ENCODE measurements at regions not wholly inside any gene's neighbourhood (a gene's known extent, or its start where the extent isn't known, plus 50 kb on each side); places are given as distances from the start of the nearest gene placed in this dataset.

DNA sequence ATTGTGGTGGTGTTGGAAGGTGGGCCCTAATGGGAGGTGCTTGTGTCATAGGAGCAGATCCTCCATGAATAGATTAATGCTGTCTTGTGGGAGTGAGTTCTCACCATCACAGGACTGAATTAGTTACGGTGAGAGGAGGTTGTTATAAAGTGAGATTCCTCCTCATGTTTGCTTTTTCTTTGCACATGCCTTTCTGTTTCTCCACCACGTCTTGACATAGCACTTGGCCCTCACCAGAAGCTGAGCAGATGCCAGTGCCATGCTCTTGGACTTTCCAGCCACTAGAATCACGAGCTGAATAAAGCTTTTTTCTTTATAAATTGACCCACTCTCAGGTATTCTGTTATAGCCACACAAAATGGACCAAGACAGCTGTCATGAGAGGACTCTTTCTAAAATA lies 194.8 kb downstream of the PTPRU start:
- Histone ChIP-seq H3K36me3 (ENCODE audit: control insufficient read depth in 1 of 2, insufficient read depth in 2 of 2, low read length in 2 of 2) (no peaks in the 10 kb centered on the region), H3K27ac (ENCODE audit: low read length) (no peak overlapping the region), H3K9me3 (ENCODE audit: control insufficient read depth in 1 of 2, low read length in 2 of 2) (peaks cover 6 to 10% of the 10 kb centered on the region in 2 donors), H3K4me1 (ENCODE audit: control insufficient read depth in 1 of 2, insufficient read depth in 2 of 2, low read length in 2 of 2) (no peaks in the 10 kb centered on the region), H3K27me3 (ENCODE audit: low read depth, low read length) (no peaks in the 10 kb centered on the region), H3K4me3 (ENCODE audit: low read depth in 1 of 2, low read length in 2 of 2) (no peak overlapping the region)

DNA sequence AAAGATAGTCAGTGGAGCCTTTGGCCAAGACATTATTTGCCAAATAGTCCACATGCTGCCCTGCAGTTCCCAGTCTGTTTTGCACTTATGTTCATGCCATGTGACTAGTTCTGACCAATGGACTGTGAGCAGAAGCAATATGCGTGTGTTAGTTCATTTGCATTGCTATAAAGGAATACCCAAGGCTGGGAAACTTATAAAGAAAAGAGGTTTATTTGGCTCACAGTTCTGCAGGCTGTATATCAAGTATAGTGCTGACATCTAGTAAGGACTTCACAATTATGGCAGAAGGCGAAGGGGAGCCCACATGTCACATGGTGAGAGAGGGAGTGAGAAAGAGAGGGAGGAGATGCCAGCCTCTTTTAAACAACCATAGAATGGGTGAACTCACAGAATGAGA lies 193.3 kb downstream of the PTPRU start:
- H3K27me3 ChIP-seq (ENCODE audit: low read depth, low read length): no peaks in the 10 kb centered on the region
- no peaks in the 10 kb centered on the region for H3K36me3 ChIP-seq (ENCODE audit: control insufficient read depth in 1 of 2, insufficient read depth in 2 of 2, low read length in 2 of 2)
- H3K4me1 ChIP-seq (ENCODE audit: control insufficient read depth in 1 of 2, insufficient read depth in 2 of 2, low read length in 2 of 2): no peaks in the 10 kb centered on the region
- H3K9me3 ChIP-seq (ENCODE audit: control insufficient read depth in 1 of 2, low read length in 2 of 2): peaks cover 6 to 10% of the 10 kb centered on the region in 2 donors
- H3K4me3 ChIP-seq (ENCODE audit: low read depth in 1 of 2, low read length in 2 of 2): no peak overlapping the region
- H3K27ac ChIP-seq (ENCODE audit: low read length): no peak overlapping the region

DNA sequence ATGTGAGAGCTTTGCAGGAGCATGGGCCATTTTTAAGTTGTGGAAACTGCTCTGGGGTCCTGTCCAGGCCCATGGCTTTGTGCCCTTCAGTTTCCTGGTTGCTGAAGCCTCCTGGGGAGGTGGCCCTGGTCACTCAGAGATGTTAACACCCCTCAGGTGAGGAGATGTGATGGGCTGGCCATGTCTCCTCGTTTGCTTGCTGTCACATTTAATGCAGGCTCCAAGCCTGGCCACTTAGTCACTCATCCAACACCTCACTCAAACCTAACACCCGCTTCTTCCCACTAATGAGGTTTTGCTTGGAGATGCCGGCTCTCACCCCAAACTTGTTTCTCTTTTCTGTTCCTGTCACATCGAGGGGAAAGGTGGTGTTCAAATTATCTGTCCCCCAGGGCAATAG lies 192.7 kb downstream of the PTPRU start:
- Histone ChIP-seq H3K27me3 (ENCODE audit: low read depth, low read length) (no peaks in the 10 kb centered on the region), H3K36me3 (ENCODE audit: control insufficient read depth in 1 of 2, insufficient read depth in 2 of 2, low read length in 2 of 2) (no peaks in the 10 kb centered on the region), H3K4me3 (ENCODE audit: low read depth in 1 of 2, low read length in 2 of 2) (no peak overlapping the region), H3K4me1 (ENCODE audit: control insufficient read depth in 1 of 2, insufficient read depth in 2 of 2, low read length in 2 of 2) (no peaks in the 10 kb centered on the region), H3K9me3 (ENCODE audit: control insufficient read depth in 1 of 2, low read length in 2 of 2) (peaks cover 6 to 10% of the 10 kb centered on the region in 2 donors), H3K27ac (ENCODE audit: low read length) (no peak overlapping the region)

DNA sequence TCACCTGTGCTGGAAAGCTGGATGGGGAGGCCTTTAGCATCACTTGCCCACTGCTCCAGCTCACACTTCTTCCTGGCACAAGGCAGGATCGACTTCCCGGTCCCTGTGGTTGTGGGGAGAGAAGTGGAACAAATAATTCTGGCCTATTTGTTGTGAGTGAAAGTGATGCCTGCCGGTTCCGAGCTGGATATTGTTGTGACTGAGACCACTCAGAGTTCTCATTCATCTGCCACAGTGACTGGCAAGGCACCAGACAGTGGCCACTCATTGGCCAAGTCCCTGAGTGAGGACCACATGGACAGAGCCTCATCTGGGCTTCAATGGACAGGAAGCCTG lies 191.9 kb downstream of the PTPRU start:
- no peaks in the 10 kb centered on the region for H3K27me3 ChIP-seq (ENCODE audit: low read depth, low read length)
- H3K4me1 ChIP-seq (ENCODE audit: control insufficient read depth in 1 of 2, insufficient read depth in 2 of 2, low read length in 2 of 2): no peaks in the 10 kb centered on the region
- H3K9me3 ChIP-seq (ENCODE audit: control insufficient read depth in 1 of 2, low read length in 2 of 2): peaks cover 6 to 10% of the 10 kb centered on the region in 2 donors
- no peak overlapping the region for H3K4me3 ChIP-seq (ENCODE audit: low read depth in 1 of 2, low read length in 2 of 2)
- no peaks in the 10 kb centered on the region for H3K36me3 ChIP-seq (ENCODE audit: control insufficient read depth in 1 of 2, insufficient read depth in 2 of 2, low read length in 2 of 2)
- H3K27ac ChIP-seq (ENCODE audit: low read length): no peak overlapping the region

DNA sequence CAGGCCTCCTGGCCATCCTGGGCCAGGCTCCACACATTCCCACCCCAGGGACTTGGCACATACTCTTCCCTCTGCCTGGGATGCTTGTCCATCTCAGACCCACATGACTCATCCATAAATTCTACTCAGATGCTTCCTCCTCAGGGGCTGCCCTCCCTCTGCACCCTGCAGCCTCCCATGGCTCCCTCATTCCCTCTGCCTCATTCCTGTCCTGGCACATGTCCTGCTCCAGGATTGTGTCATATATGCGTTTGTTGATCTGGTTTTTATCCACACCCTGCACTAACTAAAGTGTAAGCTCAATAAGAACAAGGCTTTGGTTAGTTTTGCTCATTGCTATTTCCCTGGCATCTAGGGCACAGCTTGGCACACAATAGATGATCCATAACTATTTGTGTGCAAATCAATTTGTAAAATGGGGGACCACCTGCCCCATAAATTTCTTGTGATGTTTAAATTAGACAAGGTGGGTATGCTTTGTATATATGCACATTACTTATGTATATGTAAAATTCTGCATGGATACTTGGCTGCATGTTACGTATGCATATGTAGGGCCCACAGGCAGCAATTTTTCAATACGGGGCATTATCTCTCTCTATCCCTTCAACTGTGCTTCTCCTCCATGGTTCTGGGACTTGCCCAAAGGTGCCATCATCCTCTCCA lies 191.4 kb downstream of the PTPRU start:
- H3K9me3 ChIP-seq (ENCODE audit: control insufficient read depth in 1 of 2, low read length in 2 of 2): peaks cover 6 to 10% of the 10 kb centered on the region in 2 donors
- H3K27me3 ChIP-seq (ENCODE audit: low read depth, low read length): no peaks in the 10 kb centered on the region
- H3K27ac ChIP-seq (ENCODE audit: low read length): no peak overlapping the region
- H3K4me3 ChIP-seq (ENCODE audit: low read depth in 1 of 2, low read length in 2 of 2): no peak overlapping the region
- no peaks in the 10 kb centered on the region for H3K36me3 ChIP-seq (ENCODE audit: control insufficient read depth in 1 of 2, insufficient read depth in 2 of 2, low read length in 2 of 2)
- H3K4me1 ChIP-seq (ENCODE audit: control insufficient read depth in 1 of 2, insufficient read depth in 2 of 2, low read length in 2 of 2): no peaks in the 10 kb centered on the region

DNA sequence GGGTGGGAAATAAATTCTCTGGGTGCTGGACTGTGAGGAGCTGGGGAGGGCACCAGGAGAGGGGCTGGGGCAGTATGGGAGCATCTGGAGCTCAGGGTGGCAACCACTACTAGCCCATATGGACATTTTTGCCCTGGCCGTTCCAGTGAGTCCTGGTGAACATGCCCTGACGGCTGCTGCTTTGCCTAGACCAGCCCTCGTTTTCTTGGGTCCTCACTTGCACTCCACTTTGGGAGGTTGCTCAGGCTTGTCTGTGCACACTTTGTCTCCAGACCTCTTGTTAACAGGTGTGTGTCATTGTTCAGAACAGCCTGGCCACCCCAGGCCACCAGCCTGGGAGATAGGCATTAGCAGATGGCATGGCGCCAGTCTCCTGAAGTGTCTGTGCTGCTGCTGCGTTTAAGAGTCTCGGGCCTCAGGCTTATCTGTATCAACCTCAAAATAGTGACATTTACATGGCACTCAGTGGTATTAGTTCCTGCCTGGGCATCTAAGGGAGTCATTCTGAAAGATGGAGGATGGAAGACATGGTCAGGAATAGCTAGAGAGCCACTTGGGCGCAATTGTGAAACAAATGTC lies 190.5 kb downstream of the PTPRU start:
- peaks cover 6 to 10% of the 10 kb centered on the region in 2 donors for H3K9me3 ChIP-seq (ENCODE audit: control insufficient read depth in 1 of 2, low read length in 2 of 2)
- no peak overlapping the region for H3K27ac ChIP-seq (ENCODE audit: low read length)
- H3K36me3 ChIP-seq (ENCODE audit: control insufficient read depth in 1 of 2, insufficient read depth in 2 of 2, low read length in 2 of 2): no peaks in the 10 kb centered on the region
- no peak overlapping the region for H3K4me3 ChIP-seq (ENCODE audit: low read depth in 1 of 2, low read length in 2 of 2)
- no peaks in the 10 kb centered on the region for H3K4me1 ChIP-seq (ENCODE audit: control insufficient read depth in 1 of 2, insufficient read depth in 2 of 2, low read length in 2 of 2)
- no peaks in the 10 kb centered on the region for H3K27me3 ChIP-seq (ENCODE audit: low read depth, low read length)

DNA sequence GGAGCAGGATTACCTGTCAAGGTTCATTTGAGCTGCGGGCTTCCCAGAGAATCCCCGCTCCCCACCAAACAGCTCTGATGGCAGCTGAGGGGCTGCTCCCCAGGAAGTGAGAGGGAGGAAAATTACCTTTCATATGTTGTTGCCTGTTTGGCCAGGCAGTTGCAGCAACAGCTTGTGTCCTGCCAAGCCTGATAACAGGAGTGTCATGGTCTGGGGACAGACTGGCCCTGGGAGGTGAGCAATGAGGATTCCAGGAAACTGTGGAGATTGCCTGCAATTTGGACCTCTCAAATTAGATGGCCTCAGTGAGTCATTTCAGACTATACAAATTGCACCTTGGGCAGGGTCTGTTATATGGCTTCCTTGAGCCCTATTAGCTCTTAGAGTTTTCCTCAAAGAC lies 189.3 kb downstream of the PTPRU start:
- no peak overlapping the region for H3K27ac ChIP-seq (ENCODE audit: low read length)
- H3K4me3 ChIP-seq (ENCODE audit: low read depth in 1 of 2, low read length in 2 of 2): no peak overlapping the region
- no peaks in the 10 kb centered on the region for H3K27me3 ChIP-seq (ENCODE audit: low read depth, low read length)
- no peaks in the 10 kb centered on the region for H3K36me3 ChIP-seq (ENCODE audit: control insufficient read depth in 1 of 2, insufficient read depth in 2 of 2, low read length in 2 of 2)
- no peaks in the 10 kb centered on the region for H3K4me1 ChIP-seq (ENCODE audit: control insufficient read depth in 1 of 2, insufficient read depth in 2 of 2, low read length in 2 of 2)
- peaks cover 2 to 10% of the 10 kb centered on the region in 2 donors for H3K9me3 ChIP-seq (ENCODE audit: control insufficient read depth in 1 of 2, low read length in 2 of 2)

DNA sequence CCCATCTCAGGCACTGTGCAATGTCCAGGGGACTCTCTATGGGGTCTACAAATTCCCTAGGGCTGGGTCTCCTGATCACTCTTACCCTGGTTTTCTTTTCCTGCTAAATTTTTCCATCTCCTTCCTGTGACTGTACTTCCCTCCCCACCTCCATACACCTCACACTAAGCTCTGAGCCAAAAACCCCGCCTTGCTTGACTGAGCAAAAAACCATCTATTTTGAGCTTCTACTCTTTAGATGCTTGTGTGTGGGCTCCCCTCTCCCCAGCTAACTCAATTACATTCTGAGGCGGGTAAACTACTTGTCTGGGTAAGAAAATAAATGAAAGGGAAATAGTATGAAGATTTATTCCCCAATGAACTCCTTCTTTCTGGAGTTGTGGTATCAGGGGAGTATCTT lies 187.9 kb downstream of the PTPRU start:
- Histone ChIP-seq H3K27me3 (ENCODE audit: low read depth, low read length) (no peaks in the 10 kb centered on the region), H3K4me3 (ENCODE audit: low read depth in 1 of 2, low read length in 2 of 2) (no peak overlapping the region), H3K9me3 (ENCODE audit: control insufficient read depth in 1 of 2, low read length in 2 of 2) (peaks cover 0 to 6% of the 10 kb centered on the region in 2 donors), H3K36me3 (ENCODE audit: control insufficient read depth in 1 of 2, insufficient read depth in 2 of 2, low read length in 2 of 2) (no peaks in the 10 kb centered on the region), H3K27ac (ENCODE audit: low read length) (no peak overlapping the region), H3K4me1 (ENCODE audit: control insufficient read depth in 1 of 2, insufficient read depth in 2 of 2, low read length in 2 of 2) (no peaks in the 10 kb centered on the region)

DNA sequence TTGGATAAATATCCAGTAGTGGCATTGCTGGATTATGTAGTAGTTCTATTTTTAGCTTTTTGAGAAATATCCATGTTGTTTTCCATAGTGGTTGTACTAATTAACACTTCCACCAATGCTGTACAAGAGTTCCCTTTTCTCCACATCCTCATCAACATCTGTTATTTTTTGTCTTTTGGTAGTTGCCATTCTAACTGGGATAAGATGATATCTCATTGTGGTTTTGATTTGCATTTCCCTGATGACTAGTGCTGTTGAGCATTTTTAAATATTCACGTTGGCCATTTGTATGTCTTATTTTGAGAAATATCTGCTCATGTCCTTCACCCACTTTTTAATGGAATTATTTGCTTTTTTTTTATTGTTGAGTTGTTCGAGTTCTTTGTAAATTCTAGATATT lies 183.9 kb downstream of the PTPRU start:
- Histone ChIP-seq H3K9me3 (ENCODE audit: control insufficient read depth in 1 of 2, low read length in 2 of 2) (peaks cover 0 to 6% of the 10 kb centered on the region in 2 donors), H3K36me3 (ENCODE audit: control insufficient read depth in 1 of 2, insufficient read depth in 2 of 2, low read length in 2 of 2) (no peaks in the 10 kb centered on the region)

DNA sequence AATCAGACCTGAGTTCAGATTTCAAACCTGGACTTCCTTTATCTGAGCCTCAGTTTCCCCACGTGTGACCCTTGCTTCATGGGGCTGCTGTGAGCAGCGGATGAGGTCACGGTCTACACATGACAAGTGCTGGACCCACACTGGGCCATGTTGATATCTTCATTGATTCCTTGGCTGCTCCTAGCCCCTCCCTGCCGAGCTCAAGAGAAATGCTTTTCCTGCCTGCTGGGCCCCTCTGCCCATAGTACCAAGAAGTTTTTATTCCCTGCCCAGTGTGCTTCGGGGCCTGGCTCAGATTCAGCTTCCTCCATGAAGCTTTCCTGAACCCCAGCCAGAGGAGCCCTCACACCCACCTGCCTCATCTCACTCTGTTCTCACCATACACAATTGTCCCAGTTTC lies 181.6 kb downstream of the PTPRU start:
- H3K4me1 ChIP-seq (ENCODE audit: control insufficient read depth in 1 of 2, insufficient read depth in 2 of 2, low read length in 2 of 2): no peaks in the 10 kb centered on the region
- peaks cover 0 to 6% of the 10 kb centered on the region in 2 donors for H3K9me3 ChIP-seq (ENCODE audit: control insufficient read depth in 1 of 2, low read length in 2 of 2)
- H3K4me3 ChIP-seq (ENCODE audit: low read depth in 1 of 2, low read length in 2 of 2): no peak overlapping the region
- no peak overlapping the region for H3K27ac ChIP-seq (ENCODE audit: low read length)
- H3K27me3 ChIP-seq (ENCODE audit: low read depth, low read length): no peaks in the 10 kb centered on the region
- H3K36me3 ChIP-seq (ENCODE audit: control insufficient read depth in 1 of 2, insufficient read depth in 2 of 2, low read length in 2 of 2): no peaks in the 10 kb centered on the region

More for the DNA sequence above, 183.9 kb downstream of the PTPRU start:
- no peaks in the 10 kb centered on the region for H3K27me3 ChIP-seq (ENCODE audit: low read depth, low read length)
- no peaks in the 10 kb centered on the region for H3K4me1 ChIP-seq (ENCODE audit: control insufficient read depth in 1 of 2, insufficient read depth in 2 of 2, low read length in 2 of 2)
- no peak overlapping the region for H3K4me3 ChIP-seq (ENCODE audit: low read depth in 1 of 2, low read length in 2 of 2)
- H3K27ac ChIP-seq (ENCODE audit: low read length): no peak overlapping the region

DNA sequence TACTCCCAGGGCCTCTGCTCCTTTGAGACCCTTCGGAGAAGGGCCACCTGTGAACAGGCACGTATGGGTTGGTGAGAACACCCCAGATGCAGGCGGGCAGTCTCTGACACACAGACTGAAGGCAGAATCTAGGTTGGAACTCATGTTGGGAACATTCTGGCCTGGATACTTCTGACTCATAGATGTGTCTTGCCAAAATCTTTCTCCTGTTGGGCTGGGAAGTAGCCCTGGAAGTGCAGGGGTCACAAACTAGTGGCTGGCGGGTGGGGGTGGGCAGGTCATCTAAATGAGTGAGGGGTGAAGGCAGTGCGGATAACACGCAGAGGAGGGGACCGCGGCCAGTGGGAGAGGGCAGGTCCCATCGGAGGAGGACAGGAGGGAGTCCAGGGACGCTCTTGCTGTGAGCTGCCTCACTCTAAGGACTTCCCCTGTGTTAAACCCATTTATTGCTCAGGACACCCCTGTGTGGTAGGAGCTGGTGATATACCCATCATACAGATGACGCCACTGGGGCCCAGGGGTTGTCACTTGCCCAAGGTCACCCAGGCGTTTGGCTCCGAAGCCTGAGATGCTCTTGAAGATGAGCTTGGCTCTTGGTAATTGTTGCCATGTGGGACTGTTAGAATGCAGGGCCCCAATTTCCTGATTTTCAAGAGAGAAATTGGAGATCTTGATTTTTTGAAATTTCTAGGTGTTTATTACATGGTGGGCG lies 181.0 kb downstream of the PTPRU start:
- H3K9me3 ChIP-seq (ENCODE audit: control insufficient read depth in 1 of 2, low read length in 2 of 2): peaks cover 0 to 6% of the 10 kb centered on the region in 2 donors
- no peaks in the 10 kb centered on the region for H3K4me1 ChIP-seq (ENCODE audit: control insufficient read depth in 1 of 2, insufficient read depth in 2 of 2, low read length in 2 of 2)
- no peaks in the 10 kb centered on the region for H3K36me3 ChIP-seq (ENCODE audit: control insufficient read depth in 1 of 2, insufficient read depth in 2 of 2, low read length in 2 of 2)
- H3K27ac ChIP-seq (ENCODE audit: low read length): no peak overlapping the region
- no peak overlapping the region for H3K4me3 ChIP-seq (ENCODE audit: low read depth in 1 of 2, low read length in 2 of 2)
- no peaks in the 10 kb centered on the region for H3K27me3 ChIP-seq (ENCODE audit: low read depth, low read length)
